Stomach (tissue), 8 donors: ENCODE measurements at regions not wholly inside any gene's neighbourhood (a gene's known extent, or its start where the extent isn't known, plus 50 kb on each side); places are given as distances from the start of the nearest gene placed in this dataset.

Source experiments
- DNase-seq, 2 donors: peaks; one replicate each; pipeline versions ENCODE4 v3.0.0 to v3.0.0-alpha.2; 2013 to 2019
- H3K27ac ChIP-seq, 5 donors: fragments of 200-600 bp in 4 of 5; sonication (generic) in 4 of 5; one replicate each; pipeline ENCODE4 v1.5.1; 2013 to 2019; ENCODE audit warnings: mild to moderate bottlenecking in 1 of 5, moderate library complexity in 1 of 5
- H3K27me3 ChIP-seq, 3 donors: fragments of 200-600 bp; sonication (generic); one replicate each; pipeline ENCODE4 v1.5.1; 2017 to 2019; ENCODE audit warnings: mixed run types in 1 of 3
- H3K36me3 ChIP-seq, 4 donors: fragments of 200-600 bp; sonication (generic); 1 replicate in 3 of 4; 2 replicates in 1 of 4; pipeline ENCODE4 v1.5.1; 2016 to 2019
- H3K4me1 ChIP-seq, 4 donors: fragments of 200-600 bp; sonication (generic); one replicate each; pipeline ENCODE4 v1.5.1; 2016 to 2019
- H3K4me3 ChIP-seq, 4 donors: fragments of 200-600 bp; sonication (generic) in 3 of 4; one replicate each; pipeline ENCODE4 v1.5.1; 2016 to 2019; ENCODE audit warnings: mild to moderate bottlenecking in 1 of 4
- H3K9me3 ChIP-seq, 4 donors: fragments of 200-600 bp; sonication (generic); one replicate each; pipeline ENCODE4 v1.5.1; 2016 to 2019
- CTCF ChIP-seq, 7 experiments: fragments of 450-650 bp in 4 of 7; fragments of 200-600 bp in 3 of 7; sonication (generic) in 3 of 7; IDR thresholded peaks; one replicate each; pipeline ENCODE4 v1.5.1; 2016 to 2019; ENCODE audit warnings: antibody characterized with exemption in 7 of 7, control low read depth in 2 of 7, mild to moderate bottlenecking in 1 of 7
- EP300 ChIP-seq: sonication (generic); formaldehyde crosslinking; IDR thresholded peaks from one replicate; pipeline ENCODE4 v1.6.1; 2017; ENCODE audit warnings: antibody characterized with exemption
- POLR2A ChIP-seq, 4 donors: fragments of 450-650 bp; IDR thresholded peaks; one replicate each; pipeline ENCODE4 v1.6.1; 2016; ENCODE audit warnings: antibody characterized with exemption in 4 of 4, control low read depth in 2 of 4, mild to moderate bottlenecking in 1 of 4, moderate library complexity in 1 of 4
- POLR2AphosphoS5 ChIP-seq, 3 donors: sonication (generic); formaldehyde crosslinking; IDR thresholded peaks; one replicate each; pipeline ENCODE4 v1.6.1; 2016; ENCODE audit warnings: antibody characterized with exemption in 3 of 3
- WGBS, 5 donors: extraction: QIAGEN DNeasy Blood & Tissue Kit in 3 of 5; methylation state at CpG; one replicate each; pipeline versions ENCODE4 v1.1.5 to v1.1.7; 2013 to 2018; 5-methylcytosine and 5-hydroxymethylcytosine counted together
- intact Hi-C: fragments of 100-400 bp; cut with DNase I; formaldehyde crosslinking; loops from one replicate; pipeline ENCODE4 v1.15.1; 2023; ENCODE audit warnings: low total_unique reads
- donor health status: healthy with polysubstance abuse.
- donor health status: Bipolar disorder and iron deficiency.
- donor health status: healthy.

DNA sequence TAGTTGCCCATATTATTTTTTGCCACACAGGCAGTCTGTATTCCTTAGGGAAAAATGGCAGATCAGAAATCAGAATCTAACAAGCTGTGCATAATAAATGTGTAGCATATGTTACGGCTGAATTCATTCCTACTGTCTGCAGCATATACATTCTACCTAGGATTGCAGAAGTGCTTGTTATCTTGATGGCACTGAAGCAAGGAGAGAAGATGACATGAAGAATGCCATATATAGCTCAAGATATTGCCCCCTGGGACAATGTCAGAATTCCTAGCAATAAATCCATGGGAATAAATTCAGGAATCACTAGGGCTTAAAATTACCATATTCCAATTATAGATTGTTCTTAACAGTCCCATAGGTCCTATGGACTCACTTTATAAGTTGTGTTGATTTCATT lies 293.0 kb upstream of the CNR1 start:
- DNase-seq = no peak
- H3K27ac ChIP-seq = no peak overlapping the region
- H3K27me3 ChIP-seq = no peaks in the 10 kb centered on the region
- no peak for TF ChIP-seq POLR2A (IDR thresholded peaks at IDR 0.05)
- TF ChIP-seq POLR2AphosphoS5 (IDR thresholded peaks at IDR 0.05) = no peak
- no peak for TF ChIP-seq EP300
- TF ChIP-seq CTCF (IDR thresholded peaks at IDR 0.05) = no peak
- no peaks in the 10 kb centered on the region for H3K9me3 ChIP-seq
- no peak overlapping the region for H3K4me3 ChIP-seq
- intact Hi-C loops = no loop called here
- H3K4me1 ChIP-seq = no peaks in the 10 kb centered on the region
- no peaks in the 10 kb centered on the region for H3K36me3 ChIP-seq
- 89 to 95% (median 91%) methylated on average over 1 of the region's 1 CpG for WGBS, 5 donors

DNA sequence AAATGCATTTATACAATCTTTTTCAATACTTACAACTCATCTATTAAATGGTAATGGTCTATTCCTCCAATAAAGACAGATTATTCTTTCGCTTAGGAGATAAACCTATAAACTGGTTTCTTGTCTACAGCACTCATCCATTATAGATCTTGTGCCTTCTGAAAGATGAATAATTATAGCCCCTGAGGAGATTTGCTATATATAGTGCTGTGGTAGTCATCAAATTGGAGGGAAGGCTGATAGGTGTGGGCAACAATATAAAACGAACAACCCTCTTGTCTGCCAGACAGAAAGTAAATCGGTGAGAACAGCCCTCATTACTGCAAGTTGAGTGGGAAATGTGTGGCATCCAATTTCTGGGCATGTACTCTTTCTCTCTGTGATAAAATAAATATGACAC lies 292.5 kb upstream of the CNR1 start:
- no peak for DNase-seq
- TF ChIP-seq CTCF (IDR thresholded peaks at IDR 0.05) = no peak
- no peak for TF ChIP-seq POLR2AphosphoS5 (IDR thresholded peaks at IDR 0.05)
- no peak for TF ChIP-seq POLR2A (IDR thresholded peaks at IDR 0.05)
- TF ChIP-seq EP300 = no peak
- H3K27ac ChIP-seq = no peak overlapping the region
- no peak overlapping the region for H3K4me3 ChIP-seq
- no peaks in the 10 kb centered on the region for H3K27me3 ChIP-seq
- H3K36me3 ChIP-seq = no peaks in the 10 kb centered on the region
- WGBS, 5 donors = 80 to 84% (median 83%) methylated on average over 3 of the region's 3 CpGs
- intact Hi-C loops = no loop called here
- H3K4me1 ChIP-seq = no peaks in the 10 kb centered on the region
- H3K9me3 ChIP-seq = no peaks in the 10 kb centered on the region

- H3K9me3 ChIP-seq = no peaks in the 10 kb centered on the region
- H3K36me3 ChIP-seq = no peaks in the 10 kb centered on the region
- no peak for DNase-seq
- 54 to 71% (median 64%) methylated on average over 1 of the region's 1 CpG for WGBS, 5 donors
- intact Hi-C loops = no loop called here
- no peak overlapping the region for H3K27ac ChIP-seq
- no peaks in the 10 kb centered on the region for H3K4me1 ChIP-seq
- H3K4me3 ChIP-seq = no peak overlapping the region
- no peaks in the 10 kb centered on the region for H3K27me3 ChIP-seq
- TF ChIP-seq EP300 (no peak), POLR2AphosphoS5 (IDR thresholded peaks at IDR 0.05) (no peak), POLR2A (IDR thresholded peaks at IDR 0.05) (no peak), CTCF (IDR thresholded peaks at IDR 0.05) (no peak)
These were observed 290.2 kb upstream of the CNR1 start for GRCh38 chr6:88456221-88456859.

- 41 to 60% (median 55%) methylated on average over 3 of the region's 3 CpGs for WGBS, 5 donors
- intact Hi-C loops = no loop called here
- Histone ChIP-seq H3K27ac (no peak overlapping the region), H3K27me3 (no peaks in the 10 kb centered on the region), H3K36me3 (no peaks in the 10 kb centered on the region), H3K9me3 (no peaks in the 10 kb centered on the region), H3K4me3 (no peak overlapping the region), H3K4me1 (no peaks in the 10 kb centered on the region)
- TF ChIP-seq CTCF (IDR thresholded peaks at IDR 0.05) (no peak), EP300 (no peak), POLR2A (IDR thresholded peaks at IDR 0.05) (no peak), POLR2AphosphoS5 (IDR thresholded peaks at IDR 0.05) (no peak)
- no peak for DNase-seq
These were observed 289.2 kb upstream of the CNR1 start for GRCh38 chr6:88455317-88455716.
